H1 (cell line): ENCODE measurements at regions not wholly inside any gene's neighbourhood (a gene's known extent, or its start where the extent isn't known, plus 50 kb on each side); places are given as distances from the start of the nearest gene placed in this dataset.

Experiments
- CTCF ChIA-PET: fragments of 300-600 bp; sonication (Branson Sonifier 250); formaldehyde crosslinking; loops from one replicate; lab custom pipeline; 2021; ENCODE audit not compliant: partially characterized antibody; lab: Charles Lee
- POLR2A ChIA-PET: fragments of 300-600 bp; sonication (Branson Sonifier 250); formaldehyde crosslinking; loops from one replicate; lab custom pipeline; 2021; ENCODE audit warnings: inconsistent platforms; ENCODE audit not compliant: partially characterized antibody; lab: Charles Lee
- DNase-seq, 2 experiments: peaks; one replicate each; pipeline versions ENCODE4 v3.0.0 to v3.0.0-alpha.2; 2010 to 2022; ENCODE audit warnings: low spot score in 2 of 2, low read depth in 1 of 2, mixed read lengths in 1 of 2
- FAIRE-seq: peaks from 2 replicates; lab custom pipeline; 2011; peaks lifted over from hg19 to GRCh38; lab: Jason Lieb, UNC
- H2AFZ ChIP-seq: 2 replicates; pipeline ENCODE4 v1.8.1; 2012; ENCODE audit warnings: low read length, inconsistent platforms
- H2AK5ac ChIP-seq: 2 replicates; pipeline ENCODE4 v1.6.1; 2013; ENCODE audit warnings: low read depth, low read length
- H2BK120ac ChIP-seq: replicated peaks from 2 replicates; pipeline ENCODE3; 2013; ENCODE audit warnings: low read depth, low read length, inconsistent platforms
- H2BK12ac ChIP-seq: 2 replicates; pipeline ENCODE4 v1.6.1; 2013; ENCODE audit warnings: low read depth, low read length
- H2BK15ac ChIP-seq: 2 replicates; pipeline ENCODE4 v1.6.1; 2013; ENCODE audit warnings: low read length
- H2BK20ac ChIP-seq: 2 replicates; pipeline ENCODE4 v1.6.1; 2013; ENCODE audit warnings: low read length
- H2BK5ac ChIP-seq: 2 replicates; pipeline ENCODE4 v1.6.1; 2013; ENCODE audit warnings: low read depth, low read length
- H3K14ac ChIP-seq: 2 replicates; pipeline ENCODE4 v1.6.1; 2013; ENCODE audit warnings: inconsistent platforms; ENCODE audit not compliant: insufficient read length
- H3K18ac ChIP-seq: 2 replicates; pipeline ENCODE4 v1.6.1; 2013; ENCODE audit warnings: low read length; ENCODE audit errors: extremely low read depth
- H3K23ac ChIP-seq: 2 replicates; pipeline ENCODE4 v1.6.1; 2013; ENCODE audit warnings: inconsistent platforms; ENCODE audit not compliant: insufficient read length
- H3K23me2 ChIP-seq: 2 replicates; pipeline ENCODE4 v1.6.1; 2013; ENCODE audit warnings: low read depth, low read length
- H3K27ac ChIP-seq: 2 replicates; pipeline ENCODE4 v1.6.1; 2011; ENCODE audit warnings: low read depth, low read length, inconsistent platforms
- H3K27me3 ChIP-seq, 4 experiments: replicated peaks in 1 of 4; 1 replicate in 1 of 4; 2 replicates in 3 of 4; pipeline versions ENCODE4 v1.6.1 to v1.8.1; 2011 to 2013; ENCODE audit warnings: low read length in 3 of 4, mild to moderate bottlenecking in 3 of 4, inconsistent platforms in 2 of 4, mixed read lengths in 2 of 4, moderate library complexity in 1 of 4; ENCODE audit not compliant: control insufficient read depth in 3 of 4, insufficient read depth in 3 of 4; ENCODE audit errors: extremely low read depth in 1 of 4
- H3K36me3 ChIP-seq, 4 experiments: 2 replicates each; pipeline versions ENCODE4 v1.6.1 to v1.8.1; 2011 to 2013; ENCODE audit warnings: mild to moderate bottlenecking in 4 of 4, low read length in 3 of 4, moderate library complexity in 2 of 4, control low read depth in 1 of 4, inconsistent platforms in 1 of 4; ENCODE audit not compliant: insufficient read depth in 4 of 4, control insufficient read depth in 2 of 4
- H3K4ac ChIP-seq: replicated peaks from 2 replicates; pipeline ENCODE3; 2013; ENCODE audit warnings: low read length, low read depth, mixed read lengths, inconsistent platforms; ENCODE audit not compliant: insufficient read length
- H3K4me1 ChIP-seq, 4 experiments: replicated peaks in 1 of 4; 1 replicate in 1 of 4; 2 replicates in 3 of 4; pipeline versions ENCODE4 v1.6.1 to v1.8.1; 2011 to 2013; ENCODE audit warnings: low read length in 3 of 4, inconsistent platforms in 2 of 4, mixed read lengths in 1 of 4; ENCODE audit not compliant: insufficient read depth in 4 of 4, control insufficient read depth in 3 of 4
- H3K4me2 ChIP-seq, 2 experiments: 2 replicates each; pipeline versions ENCODE4 v1.6.1 to v1.8.1; 2011 to 2013; ENCODE audit warnings: low read depth in 2 of 2, low read length in 2 of 2, control low read depth in 1 of 2, inconsistent platforms in 1 of 2, mild to moderate bottlenecking in 1 of 2; ENCODE audit not compliant: insufficient read depth in 1 of 2
- H3K4me3 ChIP-seq, 4 experiments: fragments of 200-600, 300-600 bp in 1 of 4; sonication (generic), shearing (Covaris generic), sonication (Bioruptor Twin) in 1 of 4; 2 replicates each; pipeline versions ENCODE4 v1.5.1 to v1.8.1; 2011 to 2016; ENCODE audit warnings: low read length in 4 of 4, low read depth in 3 of 4, control low read depth in 2 of 4, inconsistent platforms in 2 of 4, mild to moderate bottlenecking in 2 of 4, mixed read lengths in 1 of 4, moderate library complexity in 1 of 4; ENCODE audit not compliant: insufficient read depth in 2 of 4; ENCODE audit errors: extremely low read depth in 1 of 4
- H3K56ac ChIP-seq: replicated peaks from 2 replicates; pipeline ENCODE3; 2013; ENCODE audit warnings: low read depth, mild to moderate bottlenecking, mixed read lengths, low read length, inconsistent platforms; ENCODE audit not compliant: insufficient read length
- H3K79me1 ChIP-seq: 2 replicates; pipeline ENCODE4 v1.6.1; 2013; ENCODE audit warnings: low read depth, low read length, control low read depth
- H3K79me2 ChIP-seq, 2 experiments: 2 replicates each; pipeline versions ENCODE4 v1.6.1 to v1.8.1; 2012 to 2013; ENCODE audit warnings: low read length in 2 of 2, mild to moderate bottlenecking in 2 of 2, inconsistent platforms in 1 of 2; ENCODE audit not compliant: insufficient read depth in 2 of 2, control insufficient read depth in 1 of 2
- H3K9ac ChIP-seq, 4 experiments: replicated peaks in 1 of 4; 1 replicate in 1 of 4; 2 replicates in 3 of 4; pipeline versions ENCODE4 v1.6.1 to v1.8.1; 2011 to 2013; ENCODE audit warnings: low read depth in 3 of 4, low read length in 3 of 4, control low read depth in 2 of 4, mild to moderate bottlenecking in 2 of 4, moderate library complexity in 2 of 4, inconsistent platforms in 1 of 4; ENCODE audit errors: extremely low read depth in 1 of 4
- H3K9me3 ChIP-seq, 2 experiments: 2 replicates each; pipeline versions ENCODE4 v1.6.1 to v1.8.1; 2012 to 2013; ENCODE audit warnings: mild to moderate bottlenecking in 2 of 2, moderate library complexity in 2 of 2, control low read depth in 1 of 2, inconsistent platforms in 1 of 2, low read depth in 1 of 2, low read length in 1 of 2, mixed read lengths in 1 of 2; ENCODE audit not compliant: insufficient read depth in 2 of 2
- H4K20me1 ChIP-seq, 2 experiments: replicated peaks in 1 of 2; 2 replicates each; pipeline versions ENCODE3 to v1.8.1; 2011 to 2013; ENCODE audit warnings: inconsistent platforms in 2 of 2, low read length in 2 of 2, mild to moderate bottlenecking in 1 of 2; ENCODE audit not compliant: insufficient read depth in 2 of 2, control insufficient read depth in 1 of 2
- H4K5ac ChIP-seq: 2 replicates; pipeline ENCODE4 v1.6.1; 2013; ENCODE audit warnings: low read length, low read depth, mixed read lengths, inconsistent platforms; ENCODE audit not compliant: insufficient read length
- H4K8ac ChIP-seq: 2 replicates; pipeline ENCODE4 v1.8.0; 2013; ENCODE audit warnings: mild to moderate bottlenecking, moderate library complexity, low read length, inconsistent platforms; ENCODE audit not compliant: insufficient read depth; ENCODE audit errors: extremely low read depth
- H4K91ac ChIP-seq: replicated peaks from 2 replicates; pipeline ENCODE3; 2013; ENCODE audit warnings: low read length, mixed read lengths, inconsistent platforms; ENCODE audit not compliant: insufficient read length
- ATF2 ChIP-seq: IDR thresholded peaks from 2 replicates; pipeline ENCODE4 v1.6.1; 2012; ENCODE audit warnings: low read length, inconsistent platforms
- BACH1 ChIP-seq: IDR thresholded peaks from 2 replicates; pipeline ENCODE4 v1.6.1; 2012; ENCODE audit warnings: low read length, improper control_type of control experiment
- BRCA1 ChIP-seq: IDR thresholded peaks from 2 replicates; pipeline ENCODE4 v1.6.1; 2012; ENCODE audit warnings: low read depth, low read length, improper control_type of control experiment
- CBX5 ChIP-seq: fragments of 300-800, 300-1000 bp; sonication (generic); IDR thresholded peaks from 2 replicates; pipeline ENCODE4 v1.7.1; 2016; ENCODE audit warnings: antibody characterized with exemption, low read length, low read depth
- CEBPB ChIP-seq: IDR thresholded peaks from 2 replicates; pipeline ENCODE4 v1.6.1; 2012; ENCODE audit warnings: low read depth, low read length
- KDM4A ChIP-seq: IDR thresholded peaks from one replicate; pipeline ENCODE4 v1.7.1; 2012; ENCODE audit warnings: low read depth, mild to moderate bottlenecking, moderate library complexity, low read length, inconsistent platforms; ENCODE audit not compliant: severe bottlenecking
- MAX ChIP-seq: IDR thresholded peaks from 2 replicates; pipeline ENCODE4 v1.6.1; 2012; ENCODE audit warnings: inconsistent platforms
- NRF1 ChIP-seq: IDR thresholded peaks from 2 replicates; pipeline ENCODE4 v1.6.1; 2011; ENCODE audit warnings: mild to moderate bottlenecking, low read depth, low read length, improper control_type of control experiment
- POU5F1 ChIP-seq: IDR thresholded peaks from 2 replicates; pipeline ENCODE4 v1.6.1; 2011; ENCODE audit warnings: low read depth, mild to moderate bottlenecking, low read length, moderate library complexity
- RFX5 ChIP-seq: IDR thresholded peaks from 2 replicates; pipeline ENCODE4 v1.6.1; 2011; ENCODE audit warnings: low read depth, low read length, improper control_type of control experiment, borderline replicate concordance
- SIX5 ChIP-seq: IDR thresholded peaks from 2 replicates; pipeline ENCODE4 v1.6.1; 2011; ENCODE audit warnings: mild to moderate bottlenecking, low read depth, low read length
- SP1 ChIP-seq: IDR thresholded peaks from 2 replicates; pipeline ENCODE4 v1.6.1; 2011; ENCODE audit warnings: low read depth, low read length
- SUZ12 ChIP-seq: fragments of 200-600 bp; sonication (generic); IDR thresholded peaks from 2 replicates; pipeline ENCODE4 v1.6.1; 2012; ENCODE audit warnings: mild to moderate bottlenecking, inconsistent platforms, low read length, moderate library complexity, mixed read lengths
- TAF7 ChIP-seq: optimal IDR thresholded peaks from 2 replicates; pipeline ENCODE3; 2011; ENCODE audit warnings: low read depth, mild to moderate bottlenecking, inconsistent platforms, low read length, moderate library complexity, borderline replicate concordance
- WGBS, 2 experiments: shearing (Covaris generic) in 1 of 2; methylation state at CpG; one replicate each; pipeline versions ENCODE4 v1.1.6 to v1.1.7; 2013 to 2015; ENCODE audit warnings: low lambda C conversion rate in 2 of 2, mixed read lengths in 2 of 2, inconsistent platforms in 1 of 2, low coverage in 1 of 2, missing lambda C conversion rate in 1 of 2; ENCODE audit not compliant: insufficient replicate concordance in 2 of 2, insufficient coverage in 1 of 2, insufficient read length in 1 of 2; ENCODE audit errors: extremely low coverage in 1 of 2, missing lambda C conversion rate in 1 of 2; 5-methylcytosine and 5-hydroxymethylcytosine counted together

GRCh38 chr7:119748991-119749390 is 524.0 kb upstream of the KCND2 start:
- no peak overlapping the region for H3K4me3 ChIP-seq
- H4K5ac ChIP-seq, result no peak overlapping the region
- no peak overlapping the region for H4K8ac ChIP-seq
- no peaks in the 10 kb centered on the region for H3K27me3 ChIP-seq
- FAIRE-seq (no peak), DNase-seq (no peak)
- H3K79me1 ChIP-seq, result no peaks in the 10 kb centered on the region
- H3K23me2 ChIP-seq, result no peaks in the 10 kb centered on the region
- no peak overlapping the region for H3K18ac ChIP-seq
- H3K9me3 ChIP-seq, result no peaks in the 10 kb centered on the region
- no peak overlapping the region for H3K14ac ChIP-seq
- H3K79me2 ChIP-seq, result no peaks in the 10 kb centered on the region
- no peak overlapping the region for H2BK12ac ChIP-seq
- no peak overlapping the region for H3K56ac ChIP-seq
- no peak overlapping the region for H2BK20ac ChIP-seq
- no peak overlapping the region for H2BK120ac ChIP-seq
- H3K9ac ChIP-seq, result no peak overlapping the region
- no peak overlapping the region for H3K4me2 ChIP-seq
- H3K23ac ChIP-seq, result no peak overlapping the region
- ChIA-PET CTCF (no interaction called here), POLR2A (no interaction called here)
- H3K4me1 ChIP-seq, result peaks cover 0 to 3% (median under 1%) of the 10 kb centered on the region in 4 experiments; a peak in 1 of 7 replicates
- WGBS, 2 experiments, result 89% methylated on average over 2 of the region's 2 CpGs; no CpG with 5 or more reads in 1 of the 2 experiments
- H3K27ac ChIP-seq, result no peak overlapping the region
- no peak overlapping the region for H2BK15ac ChIP-seq
- no peak overlapping the region for H4K91ac ChIP-seq
- H4K20me1 ChIP-seq, result no peaks in the 10 kb centered on the region
- no peak overlapping the region for H2BK5ac ChIP-seq
- H3K36me3 ChIP-seq, result no peaks in the 10 kb centered on the region
- no peak overlapping the region for H2AFZ ChIP-seq
- no peak overlapping the region for H3K4ac ChIP-seq
- no peak overlapping the region for H2AK5ac ChIP-seq
- TF ChIP-seq CEBPB, result no peak
- no peak for TF ChIP-seq MAX
- TF ChIP-seq TAF7, result no peak
- TF ChIP-seq BACH1, result no peak
- TF ChIP-seq SUZ12, result no peak
- TF ChIP-seq SIX5, result no peak
- no peak for TF ChIP-seq KDM4A
- no peak for TF ChIP-seq ATF2
- TF ChIP-seq POU5F1, result no peak
- no peak for TF ChIP-seq CBX5
- TF ChIP-seq RFX5, result no peak
- TF ChIP-seq BRCA1, result no peak
- no peak for TF ChIP-seq SP1
- TF ChIP-seq NRF1, result no peak
